Neural progenitor cell (in vitro differentiated cells): ENCODE measurements at regions not wholly inside any gene's neighbourhood (a gene's known extent, or its start where the extent isn't known, plus 50 kb on each side); places are given as distances from the start of the nearest gene placed in this dataset.
"Not testable (repeated sequence)": the region's sequence is repeated elsewhere in the genome, so short reads cannot be mapped to it uniquely, and the experiment has no call there.

Source experiments
- DNase-seq: peaks from one replicate; pipeline ENCODE4 v3.0.0-alpha.2; 2016; ENCODE audit warnings: low spot score
- H2AFZ ChIP-seq: fragments of 200-600 bp; sonication (generic); replicated peaks from 2 replicates; pipeline ENCODE4 v1.6.1; 2016; ENCODE audit warnings: antibody characterized with exemption
- H3F3A ChIP-seq: fragments of 200-600 bp; sonication (generic); 2 replicates; pipeline ENCODE4 v1.6.1; 2016; ENCODE audit warnings: antibody characterized with exemption, low read depth
- H3K27ac ChIP-seq: fragments of 200-600 bp; sonication (generic); 2 replicates; pipeline ENCODE4 v1.5.1; 2016; ENCODE audit warnings: mild to moderate bottlenecking
- H3K27me3 ChIP-seq: fragments of 200-600 bp; sonication (generic); 2 replicates; pipeline ENCODE4 v1.6.1; 2016; ENCODE audit warnings: mild to moderate bottlenecking, moderate library complexity
- H3K36me3 ChIP-seq: fragments of 200-600 bp; sonication (generic); 2 replicates; pipeline ENCODE4 v1.5.1; 2016
- H3K4me1 ChIP-seq: fragments of 200-600 bp; sonication (generic); 2 replicates; pipeline ENCODE4 v1.6.1; 2016; ENCODE audit warnings: mixed run types
- H3K4me2 ChIP-seq: fragments of 200-600 bp; sonication (generic); 2 replicates; pipeline ENCODE4 v1.6.1; 2016
- H3K4me3 ChIP-seq: fragments of 200-600 bp; sonication (generic); 2 replicates; pipeline ENCODE4 v1.5.1; 2016
- H3K79me2 ChIP-seq: fragments of 200-600 bp; sonication (generic); 2 replicates; pipeline ENCODE4 v1.6.1; 2016; ENCODE audit warnings: low read depth
- H3K9ac ChIP-seq: fragments of 200-600 bp; sonication (generic); 2 replicates; pipeline ENCODE4 v1.6.1; 2016
- H3K9me3 ChIP-seq: fragments of 200-600 bp; sonication (generic); 2 replicates; pipeline ENCODE4 v1.5.1; 2016; ENCODE audit warnings: low read depth
- H4K20me1 ChIP-seq: fragments of 200-600 bp; sonication (generic); 2 replicates; pipeline ENCODE4 v1.6.1; 2016; ENCODE audit warnings: low read depth
- H3K27ac Mint-ChIP-seq: 3 replicates; pipeline ENCODE4 v1.8.0; 2021; ENCODE audit warnings: mixed read lengths
- H3K27me3 Mint-ChIP-seq: 2 replicates; pipeline ENCODE4 v1.8.0; 2022; ENCODE audit warnings: low read depth, mild to moderate bottlenecking, inconsistent platforms, moderate library complexity, mixed read lengths; ENCODE audit not compliant: insufficient read depth
- H3K36me3 Mint-ChIP-seq: 3 replicates; pipeline ENCODE4 v1.8.0; 2021; ENCODE audit warnings: mixed read lengths
- H3K4me1 Mint-ChIP-seq: 3 replicates; pipeline ENCODE4 v1.8.0; 2021; ENCODE audit warnings: mixed read lengths
- H3K4me3 Mint-ChIP-seq: 3 replicates; pipeline ENCODE4 v1.8.0; 2021; ENCODE audit warnings: mild to moderate bottlenecking, moderate library complexity, mixed read lengths
- H3K9me3 Mint-ChIP-seq: 3 replicates; pipeline ENCODE4 v1.8.0; 2020; ENCODE audit warnings: mixed read lengths
- CTCF ChIP-seq: fragments of 200-600 bp; sonication (generic); IDR thresholded peaks from 2 replicates; pipeline ENCODE4 v1.5.1; 2017; ENCODE audit warnings: antibody characterized with exemption, mild to moderate bottlenecking
- EZH2 ChIP-seq: fragments of 200-600 bp; sonication (generic); IDR thresholded peaks from 2 replicates; pipeline ENCODE4 v1.6.1; 2017; ENCODE audit warnings: antibody characterized with exemption, mild to moderate bottlenecking, moderate library complexity
- EZH2phosphoT487 ChIP-seq: fragments of 200-600 bp; sonication (generic); IDR thresholded peaks from 2 replicates; pipeline ENCODE4 v1.6.1; 2017; ENCODE audit warnings: antibody characterized with exemption

- no peak overlapping the region for H2AFZ ChIP-seq
- H3K4me1 ChIP-seq: peaks cover 14% of the 10 kb centered on the region
- Mint-ChIP-seq H3K4me3 (no peak overlapping the region), H3K4me1 (peaks cover 20% of the 10 kb centered on the region), H3K27ac (no peak overlapping the region), H3K36me3 (peaks cover 8% of the 10 kb centered on the region), H3K27me3 (peaks cover 7% of the 10 kb centered on the region), H3K9me3 (peaks cover 27% of the 10 kb centered on the region)
- H3F3A ChIP-seq: peaks cover 19% of the 10 kb centered on the region
- H3K27ac ChIP-seq: no peak overlapping the region
- no peaks in the 10 kb centered on the region for H3K27me3 ChIP-seq
- H3K36me3 ChIP-seq: no peaks in the 10 kb centered on the region
- H3K9me3 ChIP-seq: peaks cover 3% of the 10 kb centered on the region
- no peak for DNase-seq
- H4K20me1 ChIP-seq: no peaks in the 10 kb centered on the region
- no peak for TF ChIP-seq EZH2
- TF ChIP-seq EZH2phosphoT487: no peak
- no peak for TF ChIP-seq CTCF
- no peak overlapping the region for H3K9ac ChIP-seq
- no peaks in the 10 kb centered on the region for H3K79me2 ChIP-seq
- H3K4me2 ChIP-seq: no peak overlapping the region
- H3K4me3 ChIP-seq: no peak overlapping the region
These were observed 958.2 kb downstream of the GRID1 start for GRCh38 chr10:85408388-85408787.

GRCh38 chr10:85410586-85410985 lies 956.0 kb downstream of the GRID1 start:
- not testable (repeated sequence) for H3K27ac ChIP-seq, H3K36me3 ChIP-seq, H3K27me3 Mint-ChIP-seq, DNase-seq, H4K20me1 ChIP-seq, H3K4me3 Mint-ChIP-seq, H3K9ac ChIP-seq, H3K4me3 ChIP-seq, H3K27me3 ChIP-seq, H3K27ac Mint-ChIP-seq, H3K4me2 ChIP-seq, H3K9me3 ChIP-seq, H3K79me2 ChIP-seq, H2AFZ ChIP-seq, H3K36me3 Mint-ChIP-seq
- Mint-ChIP-seq H3K9me3 (peaks cover 30% of the 10 kb centered on the region), H3K4me1 (peaks cover 23% of the 10 kb centered on the region)
- Histone ChIP-seq H3K4me1 (peaks cover 14% of the 10 kb centered on the region), H3F3A (peaks cover 19% of the 10 kb centered on the region)

- H3K27me3 Mint-ChIP-seq: peaks cover 2% of the 10 kb centered on the region
- H3F3A ChIP-seq: no peaks in the 10 kb centered on the region
- no peak overlapping the region for H3K4me2 ChIP-seq
- H2AFZ ChIP-seq: no peak overlapping the region
- no peaks in the 10 kb centered on the region for H4K20me1 ChIP-seq
- H3K27ac Mint-ChIP-seq: peak overlapping the region; percentile 2
- no peaks in the 10 kb centered on the region for H3K36me3 ChIP-seq
- no peak overlapping the region for H3K4me3 ChIP-seq
- peaks cover 3% of the 10 kb centered on the region for H3K9me3 ChIP-seq
- DNase-seq: no peak
- H3K27me3 ChIP-seq: no peaks in the 10 kb centered on the region
- peaks cover 3% of the 10 kb centered on the region for H3K4me1 Mint-ChIP-seq
- no peak for TF ChIP-seq EZH2
- no peak for TF ChIP-seq EZH2phosphoT487
- no peak for TF ChIP-seq CTCF
- H3K9me3 Mint-ChIP-seq: peaks cover 26% of the 10 kb centered on the region
- no peaks in the 10 kb centered on the region for H3K4me1 ChIP-seq
- no peak overlapping the region for H3K27ac ChIP-seq
- H3K79me2 ChIP-seq: no peaks in the 10 kb centered on the region
- H3K4me3 Mint-ChIP-seq: no peak overlapping the region
- no peak overlapping the region for H3K9ac ChIP-seq
- H3K36me3 Mint-ChIP-seq: peaks cover 8% of the 10 kb centered on the region
These were observed 953.0 kb downstream of the GRID1 start for GRCh38 chr10:85413570-85413969.

GRCh38 chr10:85420501-85421191 lies 945.9 kb downstream of the GRID1 start:
- DNase-seq: peak; percentile 82
- peaks cover 9% of the 10 kb centered on the region for H3K27me3 Mint-ChIP-seq
- peaks cover 32% of the 10 kb centered on the region for H3K4me1 Mint-ChIP-seq
- peaks cover 11% of the 10 kb centered on the region for H3K9me3 Mint-ChIP-seq
- Histone ChIP-seq H3K27ac (no peak overlapping the region), H3K9me3 (no peaks in the 10 kb centered on the region), H3K4me2 (peak overlapping the region; percentile 35), H4K20me1 (no peaks in the 10 kb centered on the region), H2AFZ (peak overlapping the region; percentile 34), H3F3A (peaks cover 3% of the 10 kb centered on the region), H3K9ac (no peak overlapping the region), H3K27me3 (no peaks in the 10 kb centered on the region), H3K36me3 (no peaks in the 10 kb centered on the region), H3K4me3 (no peak overlapping the region), H3K79me2 (no peaks in the 10 kb centered on the region), H3K4me1 (peaks cover 21% of the 10 kb centered on the region)
- TF ChIP-seq EZH2 (no peak), CTCF (peak; percentile 17)
- H3K27ac Mint-ChIP-seq: peak overlapping the region; percentile 57
- peak overlapping the region; percentile 15 for H3K4me3 Mint-ChIP-seq
- peaks cover 2% of the 10 kb centered on the region for H3K36me3 Mint-ChIP-seq
